HPDE6-E6E7 (cell line): ENCODE measurements at regions not wholly inside any gene's neighbourhood (a gene's known extent, or its start where the extent isn't known, plus 50 kb on each side); places are given as distances from the start of the nearest gene placed in this dataset.
"Not testable (repeated sequence)": the region's sequence is repeated elsewhere in the genome, so short reads cannot be mapped to it uniquely, and the experiment has no call there.

Experiments
- DNase-seq: peaks from one replicate; pipeline ENCODE4 v3.0.0; 2011; ENCODE audit warnings: missing footprints; ENCODE audit errors: extremely low spot score

- no peak for DNase-seq
Measured at GRCh38 chr9:1871626-1872419, 143.3 kb upstream of the SMARCA2 start.

- no peak for DNase-seq
Measured at GRCh38 chr9:1875251-1875851, 139.8 kb upstream of the SMARCA2 start.

GRCh38 chr9:1875921-1876448 is 139.2 kb upstream of the SMARCA2 start:
- no peak for DNase-seq

- DNase-seq = no peak
Measured at GRCh38 chr9:1876891-1877496, 138.2 kb upstream of the SMARCA2 start.

- DNase-seq = no peak
Measured at GRCh38 chr9:1877951-1878350, 137.2 kb upstream of the SMARCA2 start.

- DNase-seq = no peak
Measured at GRCh38 chr9:1878811-1879210, 136.3 kb upstream of the SMARCA2 start.

GRCh38 chr9:1879501-1879900 is 135.6 kb upstream of the SMARCA2 start:
- DNase-seq = no peak

GRCh38 chr9:1880038-1880565 is 135.0 kb upstream of the SMARCA2 start:
- no peak for DNase-seq

GRCh38 chr9:1881708-1882295 is 133.3 kb upstream of the SMARCA2 start:
- no peak for DNase-seq

- no peak for DNase-seq
Measured at GRCh38 chr9:1882711-1883403, 132.3 kb upstream of the SMARCA2 start.

GRCh38 chr9:1890201-1890600 is 124.9 kb upstream of the SMARCA2 start:
- DNase-seq = no peak

- no peak for DNase-seq
Measured at GRCh38 chr9:1890816-1891215, 124.3 kb upstream of the SMARCA2 start.

- DNase-seq = not testable (repeated sequence)
Measured at GRCh38 chr9:1903080-1903704, 112.0 kb upstream of the SMARCA2 start.

- no peak for DNase-seq
Measured at GRCh38 chr9:1907465-1907864, 107.7 kb upstream of the SMARCA2 start.

- no peak for DNase-seq
Measured at GRCh38 chr9:1909322-1909721, 105.8 kb upstream of the SMARCA2 start.

- DNase-seq = no peak
Measured at GRCh38 chr9:1910269-1910811, 104.8 kb upstream of the SMARCA2 start.

GRCh38 chr9:1913631-1914330 is 101.4 kb upstream of the SMARCA2 start:
- DNase-seq = no peak

GRCh38 chr9:1916095-1916494 is 99.1 kb upstream of the SMARCA2 start:
- no peak for DNase-seq

- DNase-seq = no peak
Measured at GRCh38 chr9:1916655-1917054, 98.5 kb upstream of the SMARCA2 start.

- no peak for DNase-seq
Measured at GRCh38 chr9:1917396-1917935, 97.7 kb upstream of the SMARCA2 start.
